Skeletal muscle satellite cell (primary cell): ENCODE measurements at regions not wholly inside any gene's neighbourhood (a gene's known extent, or its start where the extent isn't known, plus 50 kb on each side); places are given as distances from the start of the nearest gene placed in this dataset.
A peak's percentile ranks its signal among the peaks of the same experiment; 100 is the strongest.
"Not testable (repeated sequence)": the region's sequence is repeated elsewhere in the genome, so short reads cannot be mapped to it uniquely, and the experiment has no call there.

Source experiments
- H3K27me3 ChIP-seq: 2 replicates; pipeline ENCODE4 v1.7.0; 2013; ENCODE audit warnings: low read length; ENCODE audit not compliant: control insufficient read depth, insufficient read depth
- H3K36me3 ChIP-seq: 2 replicates; pipeline ENCODE4 v1.7.0; 2013; ENCODE audit warnings: mild to moderate bottlenecking, control low read depth, low read length; ENCODE audit not compliant: insufficient read depth
- H3K4me1 ChIP-seq: 2 replicates; pipeline ENCODE4 v1.7.0; 2013; ENCODE audit warnings: low read length; ENCODE audit not compliant: control insufficient read depth, insufficient read depth
- H3K4me2 ChIP-seq: 2 replicates; pipeline ENCODE4 v1.7.0; 2013; ENCODE audit warnings: mild to moderate bottlenecking, low read length
- H3K4me3 ChIP-seq: 2 replicates; pipeline ENCODE4 v1.7.0; 2013; ENCODE audit warnings: low read length
- H3K9ac ChIP-seq: 2 replicates; pipeline ENCODE4 v1.7.0; 2013; ENCODE audit warnings: mild to moderate bottlenecking, low read depth, low read length, moderate library complexity
- H3K9me3 ChIP-seq: replicated peaks from 2 replicates; pipeline ENCODE4 v1.7.0; 2013; ENCODE audit warnings: mild to moderate bottlenecking, control low read depth, low read length

DNA sequence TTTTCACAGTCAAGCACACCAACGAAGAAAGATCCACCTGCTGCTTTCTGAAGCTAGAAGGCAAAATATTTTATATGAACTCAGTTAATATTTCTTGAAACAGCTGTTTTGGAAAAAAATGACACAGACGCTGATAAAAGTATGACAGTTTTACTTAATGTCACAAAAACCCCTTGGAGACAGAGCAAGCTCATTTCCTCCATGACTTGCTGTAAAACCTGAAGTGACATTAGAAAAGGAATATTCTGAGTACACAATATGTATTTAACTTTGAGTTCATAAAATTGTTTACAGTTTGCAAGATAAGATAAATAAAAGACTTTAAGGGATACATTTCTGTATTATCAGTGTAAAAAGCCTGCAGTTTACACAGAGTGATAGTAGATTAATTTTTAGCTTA, 105.4 kb downstream of the DSEL start:
- H3K27me3 ChIP-seq: no peaks in the 10 kb centered on the region
- no peaks in the 10 kb centered on the region for H3K36me3 ChIP-seq
- no peak overlapping the region for H3K4me3 ChIP-seq
- H3K4me1 ChIP-seq: peaks cover 26% of the 10 kb centered on the region
- no peak overlapping the region for H3K9ac ChIP-seq
- peak overlapping the region; percentile 51 for H3K4me2 ChIP-seq
- no peaks in the 10 kb centered on the region for H3K9me3 ChIP-seq

DNA sequence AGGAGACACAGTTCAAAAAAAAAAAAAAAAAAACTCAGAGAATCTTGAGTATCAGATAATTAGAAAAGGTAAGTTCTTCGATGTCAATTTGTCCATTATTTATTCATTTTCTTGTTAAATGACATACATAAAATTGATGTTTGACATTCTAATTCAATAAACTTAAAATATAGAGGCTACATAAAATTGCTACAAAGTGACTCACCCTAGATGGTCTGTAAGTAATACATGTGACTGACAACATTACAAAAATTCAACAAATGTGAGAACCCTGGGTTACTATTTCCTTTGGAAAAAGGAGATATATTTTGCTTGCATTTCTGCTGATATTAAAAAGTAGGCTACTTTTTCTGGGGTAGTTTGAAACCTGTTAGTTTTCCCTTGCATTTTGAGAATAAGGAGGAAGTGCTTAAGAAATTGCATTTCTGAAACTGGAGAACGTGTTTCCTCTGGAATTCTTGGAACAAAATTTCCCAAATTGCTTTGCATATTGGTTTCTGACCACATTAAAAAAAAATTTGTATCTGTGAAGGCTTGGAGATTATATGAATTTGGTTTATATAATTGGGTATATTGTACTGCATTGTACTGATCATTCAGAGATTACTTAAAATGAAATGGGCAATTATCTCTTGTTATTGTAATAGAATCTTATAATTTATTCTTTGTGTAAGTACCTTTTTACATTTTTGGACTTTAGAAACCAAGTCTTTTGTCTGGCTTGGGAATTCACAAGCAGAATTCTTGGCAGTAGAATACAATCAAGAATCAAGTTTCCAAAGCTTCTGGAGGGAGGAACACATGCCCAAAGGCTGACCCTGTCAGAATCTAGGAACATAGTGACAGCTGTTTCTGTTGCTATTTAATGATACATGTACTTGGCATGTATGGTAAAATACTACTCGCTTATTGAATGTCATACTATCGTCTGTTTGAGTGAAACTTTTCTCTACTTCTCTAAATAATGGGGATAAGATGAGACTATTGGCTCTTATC, 106.1 kb downstream of the DSEL start:
- H3K4me3 ChIP-seq: no peak overlapping the region
- H3K27me3 ChIP-seq: no peaks in the 10 kb centered on the region
- no peaks in the 10 kb centered on the region for H3K9me3 ChIP-seq
- peak overlapping the region; percentile 51 for H3K4me2 ChIP-seq
- no peak overlapping the region for H3K9ac ChIP-seq
- peaks cover 26% of the 10 kb centered on the region for H3K4me1 ChIP-seq
- no peaks in the 10 kb centered on the region for H3K36me3 ChIP-seq

DNA sequence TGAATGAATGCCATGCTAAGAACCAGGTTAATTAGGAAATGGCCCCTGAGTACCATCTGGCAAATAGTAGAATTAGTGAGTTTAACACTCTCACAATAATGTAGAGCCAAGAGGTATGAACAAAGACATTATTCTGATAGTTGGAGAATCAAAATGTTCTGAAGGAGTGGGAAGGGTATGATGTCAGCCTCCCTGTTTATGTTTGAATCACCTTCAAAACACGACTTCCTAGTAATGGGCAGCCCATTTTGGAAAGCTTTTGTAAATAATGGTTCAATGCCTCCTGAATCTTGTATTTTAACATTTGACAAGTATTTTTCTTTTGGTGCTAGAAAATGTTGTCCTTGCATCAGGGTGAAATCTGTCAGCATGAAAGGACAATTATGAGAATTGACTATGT, 108.3 kb downstream of the DSEL start:
- Histone ChIP-seq H3K9ac (no peak overlapping the region), H3K4me3 (no peak overlapping the region), H3K27me3 (no peaks in the 10 kb centered on the region), H3K4me1 (peaks cover 26% of the 10 kb centered on the region), H3K4me2 (no peak overlapping the region), H3K9me3 (no peaks in the 10 kb centered on the region), H3K36me3 (no peaks in the 10 kb centered on the region)

DNA sequence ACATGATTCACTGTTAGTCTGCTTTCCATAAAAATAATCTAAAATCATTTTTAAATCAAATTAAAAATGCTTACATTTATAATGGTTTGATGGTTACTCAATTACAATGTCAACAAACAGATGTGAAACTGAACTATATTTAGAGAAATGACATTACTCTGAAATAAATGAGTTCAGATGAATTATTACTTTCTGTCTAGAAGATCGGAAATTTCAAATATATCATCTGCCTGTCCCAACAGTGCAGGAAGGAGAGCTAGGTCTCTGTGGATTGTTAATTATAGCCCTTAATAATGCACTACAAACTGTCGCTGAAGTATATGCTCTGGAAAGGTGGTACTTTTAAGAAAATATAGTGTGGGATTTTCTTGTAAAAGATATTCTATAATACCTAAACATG, 109.8 kb downstream of the DSEL start:
- H3K4me1 ChIP-seq: peaks cover 30% of the 10 kb centered on the region

DNA sequence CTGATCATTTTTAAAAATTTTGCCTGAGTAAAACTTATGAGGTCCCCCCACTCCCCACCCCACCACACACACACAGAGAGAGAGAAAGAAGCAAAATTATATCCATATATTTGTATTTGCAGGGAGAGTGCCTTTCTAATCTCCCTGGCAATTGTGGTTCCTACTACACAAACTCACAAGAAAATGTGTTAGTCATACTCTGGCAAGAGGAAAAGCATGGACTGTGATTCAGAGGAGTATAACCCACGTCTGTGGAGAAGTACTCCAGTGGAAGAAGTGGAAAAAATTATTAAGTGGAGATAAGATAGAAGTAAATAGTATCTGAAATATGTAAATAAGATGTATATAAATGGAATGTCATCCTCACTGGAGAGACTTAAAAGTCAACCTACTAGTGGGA, 114.0 kb downstream of the DSEL start:
- H3K4me1 ChIP-seq: peaks cover 9% of the 10 kb centered on the region
- no peak overlapping the region for H3K4me2 ChIP-seq
- no peaks in the 10 kb centered on the region for H3K36me3 ChIP-seq
- H3K9ac ChIP-seq: no peak overlapping the region
- no peaks in the 10 kb centered on the region for H3K27me3 ChIP-seq
- H3K4me3 ChIP-seq: no peak overlapping the region
- H3K9me3 ChIP-seq: no peaks in the 10 kb centered on the region

More for the DNA sequence above, 109.8 kb downstream of the DSEL start:
- H3K27me3 ChIP-seq: no peaks in the 10 kb centered on the region
- no peak overlapping the region for H3K4me3 ChIP-seq
- no peak overlapping the region for H3K4me2 ChIP-seq
- H3K9ac ChIP-seq: no peak overlapping the region
- no peaks in the 10 kb centered on the region for H3K36me3 ChIP-seq
- no peaks in the 10 kb centered on the region for H3K9me3 ChIP-seq

DNA sequence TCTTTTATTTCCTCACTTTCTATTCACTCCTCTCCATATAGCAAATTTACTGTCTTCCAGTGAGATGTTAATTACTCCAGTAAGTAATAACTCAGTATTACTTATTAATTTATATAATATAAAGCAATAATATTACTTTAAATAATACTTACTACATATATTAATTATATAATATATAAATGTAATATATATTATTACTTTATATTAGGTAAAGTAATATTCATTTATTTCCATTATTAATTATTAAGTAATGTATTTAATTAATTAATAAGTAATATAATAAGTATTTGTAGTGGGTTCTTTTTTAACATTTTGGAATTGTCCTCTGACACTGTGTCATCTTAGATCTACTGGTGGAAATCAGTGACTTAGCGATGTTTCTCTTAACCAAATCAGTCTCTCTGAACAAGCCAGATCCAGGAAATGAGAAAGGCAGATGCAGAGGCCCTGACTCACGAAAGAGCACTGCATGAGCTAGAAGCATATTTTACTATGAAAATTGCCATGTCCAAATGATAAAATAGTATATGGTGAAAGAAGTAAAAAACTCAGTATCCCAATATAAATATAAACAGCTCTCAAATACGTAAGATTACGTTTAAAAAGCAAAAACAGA, 115.9 kb downstream of the DSEL start:
- H3K4me1 ChIP-seq: peaks cover 9% of the 10 kb centered on the region
- no peak overlapping the region for H3K9ac ChIP-seq
- H3K36me3 ChIP-seq: no peaks in the 10 kb centered on the region
- H3K27me3 ChIP-seq: no peaks in the 10 kb centered on the region
- H3K9me3 ChIP-seq: no peaks in the 10 kb centered on the region
- H3K4me3 ChIP-seq: no peak overlapping the region
- no peak overlapping the region for H3K4me2 ChIP-seq

DNA sequence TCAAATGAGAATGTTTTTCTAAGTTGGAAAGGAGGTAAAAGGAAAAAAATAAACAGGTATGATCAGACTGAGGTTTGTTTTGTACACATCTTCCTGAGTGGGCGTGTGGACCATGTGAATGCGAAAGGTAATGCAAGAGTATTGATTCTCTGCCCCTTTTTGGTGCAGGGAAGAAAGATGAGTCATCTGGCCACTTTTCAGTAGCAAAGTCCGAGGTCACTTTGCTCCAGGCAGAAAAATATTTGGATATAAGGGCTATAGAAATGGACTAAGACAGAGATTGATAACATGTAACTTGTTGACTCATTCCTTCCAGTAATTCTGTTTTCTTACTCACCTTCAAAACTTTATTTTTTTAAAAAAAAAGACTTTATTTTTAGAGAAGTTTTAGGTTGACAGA, 130.5 kb downstream of the DSEL start:
- Histone ChIP-seq H3K9ac (no peak overlapping the region), H3K9me3 (no peaks in the 10 kb centered on the region), H3K4me2 (no peak overlapping the region), H3K27me3 (no peaks in the 10 kb centered on the region), H3K4me3 (no peak overlapping the region), H3K36me3 (no peaks in the 10 kb centered on the region), H3K4me1 (peaks cover 12% of the 10 kb centered on the region)

DNA sequence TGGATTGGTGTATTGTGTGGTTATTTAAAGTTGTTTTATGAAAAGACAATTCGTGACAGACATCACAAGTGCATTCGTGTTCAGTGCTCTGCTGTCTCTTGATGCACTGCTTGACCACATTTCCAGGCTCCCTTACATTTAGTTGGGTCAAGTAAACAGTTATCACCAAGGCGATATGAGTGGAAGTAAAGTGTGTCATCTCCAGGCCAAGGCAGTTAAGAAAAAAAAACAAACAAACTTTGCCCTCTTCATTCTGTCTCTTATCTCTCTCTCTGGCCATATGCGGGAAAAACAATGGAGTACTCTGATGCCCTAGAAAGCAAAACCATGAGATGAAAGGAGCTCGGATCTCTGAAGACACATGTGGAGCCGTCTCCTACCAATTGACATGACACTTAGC, 131.1 kb downstream of the DSEL start:
- H3K4me1 ChIP-seq: peaks cover 12% of the 10 kb centered on the region
- no peak overlapping the region for H3K9ac ChIP-seq
- no peaks in the 10 kb centered on the region for H3K27me3 ChIP-seq
- H3K4me3 ChIP-seq: no peak overlapping the region
- H3K36me3 ChIP-seq: no peaks in the 10 kb centered on the region
- H3K4me2 ChIP-seq: no peak overlapping the region
- H3K9me3 ChIP-seq: no peaks in the 10 kb centered on the region

DNA sequence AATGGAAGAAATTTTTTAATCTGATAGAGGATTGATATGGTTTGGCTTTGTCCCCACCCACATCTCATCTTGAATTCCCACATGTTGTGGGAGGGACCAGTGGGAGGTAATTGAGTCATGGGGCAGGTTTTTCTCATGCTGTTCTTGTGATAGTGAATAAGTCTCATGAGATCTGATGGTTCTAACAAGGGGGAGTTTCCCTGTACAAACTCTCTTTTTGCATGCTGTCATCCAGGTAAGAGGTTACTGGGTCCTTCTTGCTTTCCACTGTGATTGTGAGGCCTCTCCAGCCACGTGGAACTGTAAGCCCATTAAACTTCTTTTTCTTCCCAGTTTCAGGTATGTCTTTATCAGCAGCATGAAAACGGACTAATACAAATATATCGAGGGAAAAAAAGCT, 132.5 kb downstream of the DSEL start:
- not testable (repeated sequence) for H3K9me3 ChIP-seq, H3K9ac ChIP-seq, H3K4me3 ChIP-seq, H3K27me3 ChIP-seq, H3K4me2 ChIP-seq, H3K36me3 ChIP-seq
- H3K4me1 ChIP-seq: peaks cover 12% of the 10 kb centered on the region

DNA sequence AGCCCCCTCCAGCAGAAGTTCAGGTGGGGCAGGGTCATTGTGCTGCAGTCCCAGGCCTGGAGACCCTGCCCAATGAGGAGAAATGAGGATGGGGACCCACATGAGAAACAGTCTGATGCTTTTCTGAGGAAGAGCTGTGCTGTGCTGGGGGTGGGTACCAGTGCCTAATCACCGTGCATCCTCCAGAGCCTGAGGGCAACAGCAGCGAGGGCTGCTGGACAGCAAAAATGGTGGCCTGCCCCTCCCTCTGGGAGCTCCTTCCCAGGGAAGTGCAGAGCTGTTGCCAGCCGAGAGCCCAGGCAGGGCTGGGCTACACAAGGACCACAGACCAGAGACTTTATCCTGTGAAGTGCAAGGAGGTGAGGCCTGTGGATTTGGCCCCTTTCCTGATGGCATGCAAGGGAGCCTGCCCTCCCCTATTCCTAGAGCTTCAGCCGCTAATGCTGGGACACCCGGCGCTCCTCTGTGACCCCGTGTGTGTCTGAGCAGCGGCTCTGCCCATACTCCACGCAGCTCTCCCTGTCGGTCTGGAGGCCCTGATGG, 134.8 kb downstream of the DSEL start:
- Histone ChIP-seq H3K9ac (no peak overlapping the region), H3K4me3 (no peak overlapping the region), H3K4me2 (no peak overlapping the region), H3K27me3 (no peaks in the 10 kb centered on the region), H3K36me3 (no peaks in the 10 kb centered on the region), H3K4me1 (peaks cover 12% of the 10 kb centered on the region), H3K9me3 (peaks cover 4% of the 10 kb centered on the region)

DNA sequence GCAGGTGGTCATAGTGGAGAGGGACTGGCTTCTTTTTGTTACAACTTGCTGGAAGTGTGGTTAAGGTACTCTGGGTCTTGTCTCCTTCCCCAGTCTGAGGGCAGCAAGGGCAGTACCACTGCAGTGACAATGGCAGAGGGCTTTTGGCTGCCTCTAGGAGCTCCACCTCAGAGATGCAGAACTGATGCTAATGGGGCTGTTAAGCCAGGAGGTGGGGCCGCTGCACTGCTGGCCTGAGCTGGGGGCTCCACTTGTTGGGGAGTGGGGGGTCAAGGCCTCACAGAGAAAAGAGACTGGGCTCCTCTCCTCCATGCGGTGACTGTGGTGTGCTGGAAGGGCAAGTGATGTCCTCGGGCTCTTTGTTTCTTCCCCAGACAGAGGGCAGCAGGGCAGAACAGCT, 135.7 kb downstream of the DSEL start:
- Histone ChIP-seq H3K36me3 (no peaks in the 10 kb centered on the region), H3K4me1 (peaks cover 5% of the 10 kb centered on the region), H3K4me2 (no peak overlapping the region), H3K4me3 (no peak overlapping the region), H3K9me3 (peaks cover 4% of the 10 kb centered on the region), H3K27me3 (no peaks in the 10 kb centered on the region), H3K9ac (no peak overlapping the region)
